GM12892 (cell line): ENCODE measurements at regions not wholly inside any gene's neighbourhood (a gene's known extent, or its start where the extent isn't known, plus 50 kb on each side); places are given as distances from the start of the nearest gene placed in this dataset.

ENCODE experiments used
- POLR2A ChIP-seq: IDR thresholded peaks from 2 replicates; pipeline ENCODE4 v1.6.1; 2011; ENCODE audit warnings: low read depth, low read length, control low read depth
- POLR2AphosphoS5 ChIP-seq: IDR thresholded peaks from 2 replicates; pipeline ENCODE4 v1.6.1; 2011; ENCODE audit warnings: low read depth, low read length, control low read depth
- TAF1 ChIP-seq: IDR thresholded peaks from 2 replicates; pipeline ENCODE4 v1.6.1; 2011; ENCODE audit warnings: low read depth, mild to moderate bottlenecking, control low read depth, low read length, borderline replicate concordance

DNA sequence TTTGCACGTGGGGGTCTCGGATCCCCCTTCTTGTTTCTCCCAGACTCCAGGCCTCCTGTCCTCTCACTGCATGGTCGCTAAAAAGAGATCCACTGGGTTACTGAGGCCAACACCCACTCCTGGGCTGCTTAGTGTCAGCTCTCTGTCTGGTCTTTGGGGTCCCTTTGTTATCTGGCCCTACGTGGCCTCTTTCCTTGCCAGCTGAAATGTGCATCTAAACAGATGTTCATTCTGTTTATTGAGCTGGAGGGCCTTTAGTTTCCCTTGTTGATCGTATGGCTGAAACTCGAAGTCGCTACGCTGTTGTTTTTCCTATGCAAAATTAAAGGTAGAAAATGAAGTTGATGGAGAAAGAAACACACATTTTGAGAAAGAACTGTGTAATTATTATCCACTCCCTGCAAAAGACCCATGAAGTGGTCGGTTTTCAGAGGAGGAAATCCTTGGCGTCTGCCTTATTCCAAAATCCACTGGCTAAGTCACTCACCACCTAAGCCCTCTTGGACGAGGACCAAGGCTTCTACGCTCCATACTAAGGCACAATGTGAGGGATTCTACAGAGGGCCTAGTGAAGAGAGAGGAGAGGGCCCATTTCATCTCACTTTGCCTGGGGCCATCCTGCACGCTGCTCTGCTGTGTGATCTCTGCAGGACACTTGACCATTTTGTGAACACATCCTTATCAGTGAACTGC is 105.3 kb downstream of the GLI2 start:
- TF ChIP-seq POLR2A (no peak), TAF1 (no peak), POLR2AphosphoS5 (no peak)
